B cell (primary cell): ENCODE measurements at regions not wholly inside any gene's neighbourhood (a gene's known extent, or its start where the extent isn't known, plus 50 kb on each side); places are given as distances from the start of the nearest gene placed in this dataset.

Experiments used
- CTCF ChIP-seq: fragments of 200-600 bp; IDR thresholded peaks from one replicate; pipeline ENCODE4 v1.8.0; 2022; ENCODE audit warnings: antibody characterized with exemption, mild to moderate bottlenecking
- EZH2 ChIP-seq: IDR thresholded peaks from 2 replicates; pipeline ENCODE4 v1.6.1; 2012; ENCODE audit warnings: borderline replicate concordance, low read depth, mild to moderate bottlenecking, moderate library complexity, low read length; ENCODE audit not compliant: insufficient read depth, poor library complexity, severe bottlenecking

- no peak for TF ChIP-seq CTCF
- TF ChIP-seq EZH2 = no peak
Observed at GRCh38 chrX:25130619-25131018, 114.9 kb upstream of the ARX start.
